Progenitor cell of endocrine pancreas (in vitro differentiated cells): ENCODE measurements at regions not wholly inside any gene's neighbourhood (a gene's known extent, or its start where the extent isn't known, plus 50 kb on each side); places are given as distances from the start of the nearest gene placed in this dataset.

ENCODE experiments used
- DNase-seq: peaks from one replicate; pipeline ENCODE4 v3.0.0; 2021; ENCODE audit warnings: low spot score; ENCODE audit not compliant: unreplicated experiment
- H3K27ac Mint-ChIP-seq: 2 replicates; pipeline ENCODE4 v1.8.0; 2021; ENCODE audit warnings: mild to moderate bottlenecking, moderate library complexity, mixed read lengths
- H3K27me3 Mint-ChIP-seq: 2 replicates; pipeline ENCODE4 v1.8.0; 2021; ENCODE audit warnings: mixed read lengths
- H3K36me3 Mint-ChIP-seq: 2 replicates; pipeline ENCODE4 v1.8.0; 2022; ENCODE audit warnings: mixed read lengths; ENCODE audit not compliant: insufficient read depth
- H3K4me1 Mint-ChIP-seq: 2 replicates; pipeline ENCODE4 v1.8.0; 2021; ENCODE audit warnings: low read depth, mixed read lengths
- H3K4me3 Mint-ChIP-seq: 2 replicates; pipeline ENCODE4 v1.8.0; 2021; ENCODE audit warnings: low read depth, mild to moderate bottlenecking, moderate library complexity, mixed read lengths
- H3K9me3 Mint-ChIP-seq: 2 replicates; pipeline ENCODE4 v1.8.0; 2021; ENCODE audit warnings: low read depth, mixed read lengths
- CTCF ChIP-seq: fragments of 200-600 bp; sonication (generic); IDR thresholded peaks from one replicate; pipeline ENCODE4 v1.5.0; 2021; ENCODE audit warnings: antibody characterized with exemption, mild to moderate bottlenecking; ENCODE audit not compliant: unreplicated experiment

GRCh38 chr7:12961910-12962480 is 274.6 kb downstream of the ARL4A start:
- no peak overlapping the region for H3K27ac Mint-ChIP-seq
- no peaks in the 10 kb centered on the region for H3K9me3 Mint-ChIP-seq
- H3K4me3 Mint-ChIP-seq, result no peak overlapping the region
- no peak for TF ChIP-seq CTCF
- H3K27me3 Mint-ChIP-seq, result peaks cover 3% of the 10 kb centered on the region
- no peaks in the 10 kb centered on the region for H3K36me3 Mint-ChIP-seq
- H3K4me1 Mint-ChIP-seq, result peaks cover 21% of the 10 kb centered on the region
- DNase-seq, result no peak

- no peak for DNase-seq
These were observed 276.0 kb downstream of the ARL4A start for GRCh38 chr7:12963435-12963834.

GRCh38 chr7:12964836-12965235 is 277.4 kb downstream of the ARL4A start:
- Mint-ChIP-seq H3K4me3 (no peak overlapping the region), H3K4me1 (peaks cover 19% of the 10 kb centered on the region), H3K27ac (no peak overlapping the region), H3K36me3 (no peaks in the 10 kb centered on the region), H3K27me3 (peaks cover 3% of the 10 kb centered on the region), H3K9me3 (no peaks in the 10 kb centered on the region)
- no peak for TF ChIP-seq CTCF
- no peak for DNase-seq

More at GRCh38 chr7:12963435-12963834, 276.0 kb downstream of the ARL4A start:
- H3K4me1 Mint-ChIP-seq, result peaks cover 19% of the 10 kb centered on the region
- H3K27me3 Mint-ChIP-seq, result peaks cover 3% of the 10 kb centered on the region
- no peak overlapping the region for H3K27ac Mint-ChIP-seq
- no peak for TF ChIP-seq CTCF
- no peak overlapping the region for H3K4me3 Mint-ChIP-seq
- H3K9me3 Mint-ChIP-seq, result no peaks in the 10 kb centered on the region
- no peaks in the 10 kb centered on the region for H3K36me3 Mint-ChIP-seq

- DNase-seq, result no peak
- no peaks in the 10 kb centered on the region for H3K9me3 Mint-ChIP-seq
- H3K4me3 Mint-ChIP-seq, result no peak overlapping the region
- H3K27ac Mint-ChIP-seq, result no peak overlapping the region
- no peaks in the 10 kb centered on the region for H3K36me3 Mint-ChIP-seq
- peaks cover 19% of the 10 kb centered on the region for H3K4me1 Mint-ChIP-seq
- no peak for TF ChIP-seq CTCF
- H3K27me3 Mint-ChIP-seq, result peaks cover 3% of the 10 kb centered on the region
These were observed 278.3 kb downstream of the ARL4A start for GRCh38 chr7:12965767-12966166.

- Mint-ChIP-seq H3K4me3 (no peak overlapping the region), H3K27me3 (peaks cover 3% of the 10 kb centered on the region), H3K9me3 (no peaks in the 10 kb centered on the region), H3K27ac (no peak overlapping the region), H3K4me1 (peaks cover 14% of the 10 kb centered on the region), H3K36me3 (no peaks in the 10 kb centered on the region)
- TF ChIP-seq CTCF, result no peak
- DNase-seq, result no peak
These were observed 279.9 kb downstream of the ARL4A start for GRCh38 chr7:12967322-12967721.
